T-cell (primary cell): ENCODE measurements at regions not wholly inside any gene's neighbourhood (a gene's known extent, or its start where the extent isn't known, plus 50 kb on each side); places are given as distances from the start of the nearest gene placed in this dataset.
"Not testable (repeated sequence)": the region's sequence is repeated elsewhere in the genome, so short reads cannot be mapped to it uniquely, and the experiment has no call there.

ENCODE experiments used
- ATAC-seq, 4 experiments: fragments of 200-7000 bp in 3 of 4; fragments of 150-1000 bp in 1 of 4; cut with Tn5 transposase; replicated peaks in 1 of 4; 1 replicate in 3 of 4; 2 replicates in 1 of 4; pipeline ENCODE4 v1.10.0; 2021; ENCODE audit warnings: moderate library complexity in 3 of 4, mild to moderate bottlenecking in 2 of 4, moderate number of reproducible peaks in 1 of 4
- CTCF ChIA-PET, 2 donors: fragments of 300-600 bp; sonication (Branson Sonifier 250); formaldehyde crosslinking; loops; one replicate each; lab custom pipeline; 2022; ENCODE audit warnings: antibody characterized with exemption in 2 of 2; lab: Charles Lee
- POLR2A ChIA-PET, 2 donors: fragments of 300-600 bp; sonication (Branson Sonifier 250); formaldehyde crosslinking; loops; one replicate each; lab custom pipeline; 2022; ENCODE audit warnings: antibody characterized with exemption in 2 of 2; lab: Charles Lee
- DNase-seq, 35 experiments: peaks; one replicate each; pipeline versions ENCODE4 v3.0.0 to v3.0.0-alpha.2; 2013 to 2023
- H3K27ac ChIP-seq: one replicate; pipeline ENCODE4 v1.5.1; 2013; ENCODE audit warnings: low read length
- H3K27me3 ChIP-seq, 2 experiments: replicated peaks in 1 of 2; 1 replicate in 1 of 2; 2 replicates in 1 of 2; pipeline versions ENCODE4 v1.6.1 to v1.7.0; 2013; ENCODE audit warnings: low read length in 1 of 2, mixed read lengths in 1 of 2; ENCODE audit not compliant: control insufficient read depth in 2 of 2, insufficient read depth in 2 of 2; ENCODE audit errors: extremely low read depth in 1 of 2
- H3K36me3 ChIP-seq, 2 donors: 1 replicate in 1 of 2; 2 replicates in 1 of 2; pipeline versions ENCODE4 v1.6.1 to v1.7.0; 2013; ENCODE audit warnings: low read length in 1 of 2; ENCODE audit not compliant: control insufficient read depth in 2 of 2, insufficient read depth in 1 of 2; ENCODE audit errors: extremely low read depth in 1 of 2
- H3K4me1 ChIP-seq, 2 experiments: 1 replicate in 1 of 2; 2 replicates in 1 of 2; pipeline versions ENCODE4 v1.6.1 to v1.7.0; 2013; ENCODE audit warnings: low read length in 2 of 2, mixed read lengths in 1 of 2; ENCODE audit not compliant: insufficient read depth in 2 of 2, control insufficient read depth in 1 of 2; ENCODE audit errors: extremely low read depth in 1 of 2
- H3K4me3 ChIP-seq, 2 donors: 1 replicate in 1 of 2; 2 replicates in 1 of 2; pipeline versions ENCODE4 v1.5.1 to v1.7.0; 2013; ENCODE audit warnings: mild to moderate bottlenecking in 2 of 2, low read length in 1 of 2, moderate library complexity in 1 of 2; ENCODE audit not compliant: control insufficient read depth in 1 of 2; ENCODE audit errors: extremely low read depth in 1 of 2
- H3K9me3 ChIP-seq: 2 replicates; pipeline ENCODE4 v1.7.0; 2013
- H3K27ac Mint-ChIP-seq, 2 donors: one replicate each; pipeline ENCODE4 v1.8.0; 2020 to 2021; ENCODE audit warnings: mild to moderate bottlenecking in 2 of 2, mixed read lengths in 2 of 2
- H3K27me3 Mint-ChIP-seq, 2 donors: one replicate each; pipeline ENCODE4 v1.8.0; 2021 to 2022; ENCODE audit warnings: mixed read lengths in 2 of 2
- H3K36me3 Mint-ChIP-seq: one replicate; pipeline ENCODE4 v1.8.0; 2021; ENCODE audit warnings: mixed read lengths
- H3K4me1 Mint-ChIP-seq, 3 donors: one replicate each; pipeline ENCODE4 v1.8.0; 2020 to 2022; ENCODE audit warnings: mixed read lengths in 3 of 3, mild to moderate bottlenecking in 1 of 3
- H3K4me3 Mint-ChIP-seq, 3 donors: one replicate each; pipeline ENCODE4 v1.8.0; 2020 to 2022; ENCODE audit warnings: mild to moderate bottlenecking in 3 of 3, mixed read lengths in 3 of 3, moderate library complexity in 3 of 3
- H3K9me3 Mint-ChIP-seq, 3 donors: one replicate each; pipeline ENCODE4 v1.8.0; 2020 to 2022; ENCODE audit warnings: mixed read lengths in 3 of 3
- WGBS: methylation state at CpG from one replicate; pipeline ENCODE4 v1.1.5; 2013; ENCODE audit warnings: missing lambda C conversion rate; ENCODE audit not compliant: insufficient coverage; 5-methylcytosine and 5-hydroxymethylcytosine counted together

GRCh38 chr9:68626526-68626925, 78.5 kb upstream of the PIP5K1B start:
- no peak overlapping the region for H3K27ac ChIP-seq
- H3K36me3 ChIP-seq, result no peaks in the 10 kb centered on the region
- no peak overlapping the region for H3K27ac Mint-ChIP-seq
- ChIA-PET POLR2A (no interaction called here), CTCF (no interaction called here)
- peaks cover 0 to 2% of the 10 kb centered on the region in 2 experiments for H3K27me3 ChIP-seq
- H3K4me3 Mint-ChIP-seq, result no peak overlapping the region
- no peaks in the 10 kb centered on the region for H3K9me3 Mint-ChIP-seq
- no peak overlapping the region for H3K4me3 ChIP-seq
- ATAC-seq (no peak), DNase-seq (no peak)
- 40% methylated on average over 1 of the region's 2 CpGs for WGBS
- no peaks in the 10 kb centered on the region for H3K36me3 Mint-ChIP-seq
- no peaks in the 10 kb centered on the region for H3K4me1 Mint-ChIP-seq
- peaks cover 0 to 19% of the 10 kb centered on the region in 2 donors for H3K27me3 Mint-ChIP-seq
- H3K9me3 ChIP-seq, result no peaks in the 10 kb centered on the region
- no peaks in the 10 kb centered on the region for H3K4me1 ChIP-seq

- peaks cover 0 to 2% of the 10 kb centered on the region in 2 experiments for H3K27me3 ChIP-seq
- no peaks in the 10 kb centered on the region for H3K36me3 Mint-ChIP-seq
- no peaks in the 10 kb centered on the region for H3K4me1 ChIP-seq
- H3K4me3 ChIP-seq, result no peak overlapping the region
- CTCF ChIA-PET, result no interaction called here
- no peaks in the 10 kb centered on the region for H3K4me1 Mint-ChIP-seq
- POLR2A ChIA-PET, result no interaction called here
- peaks cover 0 to 19% of the 10 kb centered on the region in 2 donors for H3K27me3 Mint-ChIP-seq
- no peak overlapping the region for H3K27ac ChIP-seq
- H3K27ac Mint-ChIP-seq, result no peak overlapping the region
- no peaks in the 10 kb centered on the region for H3K9me3 Mint-ChIP-seq
- H3K36me3 ChIP-seq, result no peaks in the 10 kb centered on the region
- ATAC-seq (no peak), DNase-seq (no peak)
- H3K4me3 Mint-ChIP-seq, result no peak overlapping the region
- H3K9me3 ChIP-seq, result no peaks in the 10 kb centered on the region
- 100% methylated on average over 1 of the region's 3 CpGs for WGBS
Observed at GRCh38 chr9:68627104-68627503, 77.9 kb upstream of the PIP5K1B start.

GRCh38 chr9:68627594-68627993, 77.4 kb upstream of the PIP5K1B start:
- Mint-ChIP-seq H3K4me3 (no peak overlapping the region), H3K27me3 (peaks cover 0 to 19% of the 10 kb centered on the region in 2 donors), H3K4me1 (no peaks in the 10 kb centered on the region), H3K9me3 (no peaks in the 10 kb centered on the region), H3K27ac (no peak overlapping the region), H3K36me3 (no peaks in the 10 kb centered on the region)
- ATAC-seq, result no peak
- no peak overlapping the region for H3K4me3 ChIP-seq
- H3K27ac ChIP-seq, result no peak overlapping the region
- WGBS, result no CpG with 5 or more reads among the region's 2 CpGs
- ChIA-PET POLR2A (no interaction called here), CTCF (no interaction called here)
- H3K27me3 ChIP-seq, result peaks cover 0 to 2% of the 10 kb centered on the region in 2 experiments
- H3K9me3 ChIP-seq, result no peaks in the 10 kb centered on the region
- H3K36me3 ChIP-seq, result no peaks in the 10 kb centered on the region
- DNase-seq, result no peak
- H3K4me1 ChIP-seq, result no peaks in the 10 kb centered on the region

GRCh38 chr9:68629042-68629441, 76.0 kb upstream of the PIP5K1B start:
- ChIA-PET POLR2A (no interaction called here), CTCF (no interaction called here)
- Mint-ChIP-seq H3K9me3 (no peaks in the 10 kb centered on the region), H3K4me1 (no peaks in the 10 kb centered on the region), H3K36me3 (no peaks in the 10 kb centered on the region), H3K27ac (no peak overlapping the region), H3K4me3 (no peak overlapping the region), H3K27me3 (peaks cover 0 to 13% of the 10 kb centered on the region in 2 donors)
- WGBS, result no CpG with 5 or more reads among the region's 2 CpGs
- H3K4me3 ChIP-seq, result no peak overlapping the region
- ATAC-seq, result no peak
- no peaks in the 10 kb centered on the region for H3K36me3 ChIP-seq
- H3K9me3 ChIP-seq, result no peaks in the 10 kb centered on the region
- no peak for DNase-seq
- peaks cover 0 to 2% of the 10 kb centered on the region in 2 experiments for H3K27me3 ChIP-seq
- H3K4me1 ChIP-seq, result no peaks in the 10 kb centered on the region
- H3K27ac ChIP-seq, result no peak overlapping the region

GRCh38 chr9:68631811-68632210, 73.2 kb upstream of the PIP5K1B start:
- ATAC-seq, result no peak
- no peaks in the 10 kb centered on the region for H3K36me3 ChIP-seq
- WGBS, result 38% methylated on average over 1 of the region's 1 CpG
- no peaks in the 10 kb centered on the region for H3K4me1 ChIP-seq
- no peak overlapping the region for H3K27ac ChIP-seq
- CTCF ChIA-PET, result no interaction called here
- H3K4me3 Mint-ChIP-seq, result no peak overlapping the region
- H3K27me3 ChIP-seq, result peaks cover 0 to 2% of the 10 kb centered on the region in 2 experiments
- H3K36me3 Mint-ChIP-seq, result no peaks in the 10 kb centered on the region
- no peaks in the 10 kb centered on the region for H3K9me3 Mint-ChIP-seq
- no peak for DNase-seq
- H3K9me3 ChIP-seq, result no peaks in the 10 kb centered on the region
- H3K27ac Mint-ChIP-seq, result no peak overlapping the region
- H3K4me1 Mint-ChIP-seq, result no peaks in the 10 kb centered on the region
- POLR2A ChIA-PET, result no interaction called here
- H3K27me3 Mint-ChIP-seq, result peaks cover 0 to 18% of the 10 kb centered on the region in 2 donors
- H3K4me3 ChIP-seq, result no peak overlapping the region

GRCh38 chr9:68637020-68637419, 68.0 kb upstream of the PIP5K1B start:
- no peaks in the 10 kb centered on the region for H3K4me1 Mint-ChIP-seq
- Histone ChIP-seq H3K27me3 (no peaks in the 10 kb centered on the region), H3K9me3 (no peaks in the 10 kb centered on the region), H3K27ac (no peak overlapping the region), H3K4me1 (no peaks in the 10 kb centered on the region), H3K36me3 (no peaks in the 10 kb centered on the region), H3K4me3 (no peak overlapping the region)
- H3K4me3 Mint-ChIP-seq, result no peak overlapping the region
- no peaks in the 10 kb centered on the region for H3K9me3 Mint-ChIP-seq
- ChIA-PET CTCF (no interaction called here), POLR2A (no interaction called here)
- H3K27ac Mint-ChIP-seq, result no peak overlapping the region
- WGBS, result no CpG with 5 or more reads among the region's 3 CpGs
- H3K27me3 Mint-ChIP-seq, result peaks cover 0 to 5% of the 10 kb centered on the region in 2 donors
- no peak for DNase-seq
- no peak for ATAC-seq
- no peaks in the 10 kb centered on the region for H3K36me3 Mint-ChIP-seq

- H3K27me3 Mint-ChIP-seq, H3K9me3 Mint-ChIP-seq, CTCF ChIA-PET, H3K27ac ChIP-seq, POLR2A ChIA-PET, H3K4me1 Mint-ChIP-seq, DNase-seq, H3K4me3 Mint-ChIP-seq, H3K27ac Mint-ChIP-seq, ATAC-seq, H3K4me1 ChIP-seq, H3K36me3 Mint-ChIP-seq, H3K27me3 ChIP-seq, H3K4me3 ChIP-seq, H3K9me3 ChIP-seq, H3K36me3 ChIP-seq: not testable (repeated sequence)
- WGBS, result 85% methylated on average over 4 of the region's 7 CpGs
Observed at GRCh38 chr9:68639261-68639660, 65.8 kb upstream of the PIP5K1B start.
